H4 (cell line): ENCODE measurements at regions not wholly inside any gene's neighbourhood (a gene's known extent, or its start where the extent isn't known, plus 50 kb on each side); places are given as distances from the start of the nearest gene placed in this dataset.
A peak's percentile ranks its signal among the peaks of the same experiment; 100 is the strongest.

Source experiments
- DNase-seq: peaks from one replicate; pipeline ENCODE4 v3.0.0-alpha.2; 2015; ENCODE audit warnings: low spot score

DNA sequence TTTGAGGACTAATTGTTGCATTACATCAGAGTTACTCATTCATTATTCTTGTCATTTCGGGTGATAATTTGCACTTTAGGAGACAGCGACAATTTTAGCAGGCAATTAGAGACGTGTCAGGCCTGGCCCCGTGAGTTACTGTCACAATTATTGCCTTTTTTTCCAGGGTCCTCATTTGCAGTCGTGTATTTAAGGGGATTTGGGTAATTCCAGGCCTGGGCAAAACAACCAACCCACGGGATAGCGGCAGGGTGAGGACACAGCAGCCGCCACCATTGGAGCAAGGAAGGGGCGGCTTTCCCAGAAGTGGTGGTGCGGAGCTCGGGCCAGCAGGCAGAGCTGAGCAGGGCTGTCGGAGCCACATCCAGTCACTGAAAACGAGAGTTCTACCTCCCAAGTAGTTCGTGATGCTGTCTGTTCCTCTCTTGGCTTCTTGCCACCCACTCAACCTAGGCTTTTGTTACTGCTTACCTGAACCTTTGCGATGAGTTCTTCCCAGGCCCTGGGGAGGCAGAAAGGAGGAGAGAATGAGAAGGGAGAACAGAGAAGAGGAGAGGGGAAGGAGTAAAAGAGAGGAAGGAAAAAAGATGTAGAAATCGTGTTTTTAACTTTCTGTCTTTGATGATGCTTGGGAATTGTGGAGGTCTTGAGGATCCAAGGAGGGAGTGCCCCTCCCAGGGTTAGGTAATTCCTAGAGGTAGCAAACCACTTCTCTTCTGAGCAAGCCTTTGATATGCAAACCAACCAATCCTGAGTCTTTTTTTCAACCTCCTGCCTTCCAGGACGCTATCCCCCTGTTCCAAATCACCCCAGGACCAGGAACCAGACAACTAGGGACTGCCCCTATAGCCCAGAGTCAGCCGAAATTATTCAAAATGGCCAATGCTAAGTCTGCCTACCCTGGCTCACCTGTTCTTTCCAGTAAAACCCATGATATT is 236.1 kb downstream of the MIAT start:
- DNase-seq = peak; percentile 15

DNA sequence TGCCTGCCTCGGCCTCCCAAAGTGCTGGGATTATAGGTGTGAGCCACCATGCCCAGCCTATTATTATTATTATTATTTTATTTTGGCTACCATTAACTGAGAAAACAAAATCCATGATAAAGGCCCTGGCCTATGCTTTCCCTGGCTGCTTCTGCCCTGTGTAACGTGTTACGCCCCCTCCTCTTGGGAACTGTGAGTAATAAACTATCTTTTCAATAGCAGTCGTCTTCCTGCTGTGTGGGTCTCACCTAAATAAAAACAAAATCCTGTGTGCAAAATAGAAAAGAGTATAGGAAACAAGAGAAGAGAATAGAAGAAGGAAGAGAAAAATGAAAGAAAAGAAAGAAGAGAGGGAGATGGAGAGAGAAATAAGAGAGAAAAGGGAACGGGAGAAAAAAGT is 237.0 kb downstream of the MIAT start:
- DNase-seq = no peak

DNA sequence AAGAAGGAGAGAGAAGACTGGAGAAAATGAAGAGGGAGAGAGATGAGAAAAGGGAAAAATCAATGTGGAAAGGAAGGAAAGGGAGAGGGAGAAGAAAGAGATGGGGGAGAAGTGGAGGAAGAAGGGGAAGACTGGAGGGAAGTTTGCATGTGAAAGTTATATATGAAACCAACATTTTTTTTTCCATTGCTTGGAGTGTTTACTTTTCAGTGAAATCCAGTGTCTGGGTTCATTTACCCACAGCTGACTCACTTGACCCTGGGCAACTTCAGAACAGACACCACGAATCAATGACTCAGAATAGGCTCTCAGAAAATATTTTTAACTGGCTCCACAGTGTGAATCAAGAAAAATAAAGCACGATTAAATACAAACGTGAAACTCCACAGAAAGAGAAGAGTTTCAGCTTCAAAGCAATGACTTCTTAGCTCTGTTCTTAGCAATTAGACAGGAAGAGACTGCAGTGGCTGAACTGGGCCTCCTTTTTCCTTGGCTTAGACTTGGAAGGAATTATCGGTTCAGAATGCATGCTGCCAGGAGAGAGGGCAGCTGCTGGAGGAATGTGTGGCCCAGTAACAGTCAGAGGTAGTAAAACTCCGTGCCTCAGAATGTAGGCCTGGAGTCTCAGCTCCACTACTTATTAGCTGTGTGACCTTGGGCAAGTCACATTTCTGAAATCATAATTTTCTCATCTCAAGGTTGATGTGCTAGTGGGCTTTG is 237.5 kb downstream of the MIAT start:
- DNase-seq = peak; percentile 84

DNA sequence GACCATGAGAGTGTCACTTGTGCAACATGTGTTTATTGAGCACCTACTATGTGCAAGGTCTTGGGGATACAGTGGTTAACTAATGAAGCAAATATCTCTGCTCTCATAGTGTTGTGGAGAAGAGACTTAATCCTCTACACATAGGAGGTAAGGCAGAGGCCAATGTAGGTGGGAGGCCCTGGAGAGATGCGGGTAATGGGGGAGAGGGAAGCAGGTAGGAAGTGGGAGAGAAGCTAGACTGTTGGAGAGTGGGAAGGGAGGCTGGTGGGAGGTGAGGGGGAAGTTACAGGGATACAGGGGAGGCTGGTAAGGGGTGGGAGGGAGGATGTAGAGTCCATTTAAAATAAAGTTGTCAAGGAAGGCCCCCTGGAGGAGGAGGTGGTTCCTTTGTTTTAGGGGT is 240.0 kb downstream of the MIAT start:
- no peak for DNase-seq

DNA sequence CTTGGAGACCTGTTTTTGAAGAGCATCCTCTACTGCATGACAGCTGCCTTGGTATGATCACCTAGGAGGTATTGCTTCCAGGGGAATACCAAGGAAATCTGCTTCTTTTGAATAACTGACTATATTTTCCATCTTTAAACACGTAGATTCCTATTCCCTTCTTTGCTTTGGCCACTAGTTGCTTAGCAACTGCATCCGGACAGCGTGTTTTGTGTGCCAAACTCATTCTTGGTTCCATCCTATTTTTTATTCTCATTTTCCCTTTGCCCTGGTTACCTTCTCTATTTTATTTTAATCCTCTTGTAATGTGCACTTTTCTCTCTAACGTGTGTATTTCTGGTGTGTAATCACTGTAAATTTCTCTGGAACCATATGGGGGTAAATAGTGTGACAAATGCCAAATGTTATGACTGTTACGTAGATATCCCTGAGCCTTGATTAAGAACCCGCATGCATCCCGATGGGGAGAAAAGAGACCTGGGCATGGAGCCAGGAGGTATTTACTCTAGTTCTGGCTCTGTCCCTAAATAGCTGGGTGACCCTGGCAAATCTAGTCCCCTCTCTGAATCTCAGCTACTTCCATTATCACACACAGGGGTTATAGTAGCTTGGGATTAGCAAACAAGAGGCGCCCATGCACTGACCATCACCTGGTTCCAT is 241.7 kb downstream of the MIAT start:
- DNase-seq = no peak

DNA sequence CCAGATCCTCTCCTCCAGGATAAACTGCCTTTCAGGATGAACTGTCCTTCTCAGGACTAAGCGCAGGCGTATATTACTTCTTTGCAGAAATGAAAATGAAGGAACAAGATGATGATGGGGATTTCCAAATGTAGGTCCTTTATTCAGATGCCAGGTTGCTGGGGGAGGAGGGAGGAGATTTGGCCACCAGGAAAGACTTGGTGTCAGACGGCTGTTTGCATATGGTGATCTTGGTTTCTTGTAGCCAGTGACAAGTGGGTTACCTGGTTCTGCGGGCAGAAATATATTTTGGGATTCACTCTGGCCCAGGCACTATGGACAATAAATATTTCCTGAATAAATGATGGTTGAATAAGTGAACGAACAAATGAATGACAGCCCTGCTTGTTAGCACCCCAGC is 243.4 kb downstream of the MIAT start:
- no peak for DNase-seq

DNA sequence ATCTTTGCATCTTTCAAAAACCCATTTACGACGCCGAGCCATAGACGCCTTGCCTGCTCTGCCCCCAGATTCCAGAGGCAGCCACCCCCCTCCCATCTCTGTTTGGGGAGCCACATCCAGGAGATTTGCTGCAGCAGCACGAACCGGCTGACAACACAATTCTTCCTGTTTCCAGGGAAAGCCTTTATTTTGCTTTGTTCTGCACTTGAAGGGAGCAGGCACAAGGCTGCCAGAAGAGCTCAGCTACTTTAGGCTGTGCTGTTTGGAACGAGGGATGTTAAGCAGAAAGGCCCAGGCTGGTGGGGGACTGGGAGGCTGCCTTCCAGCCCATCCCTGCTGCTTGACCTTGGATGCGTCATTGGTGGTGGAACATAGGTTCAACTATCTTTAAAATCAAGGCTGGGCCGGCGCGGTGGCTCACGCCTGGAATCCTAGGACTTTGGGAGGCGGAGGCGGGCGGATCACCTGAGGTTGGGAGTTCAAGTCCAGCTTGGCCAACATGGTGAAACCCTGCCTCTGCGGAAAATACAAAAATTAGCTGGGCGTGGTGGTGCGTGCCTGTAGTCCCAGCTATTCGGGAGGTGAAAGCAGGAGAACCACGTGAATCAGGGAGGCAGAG is 243.9 kb downstream of the MIAT start:
- DNase-seq = no peak

DNA sequence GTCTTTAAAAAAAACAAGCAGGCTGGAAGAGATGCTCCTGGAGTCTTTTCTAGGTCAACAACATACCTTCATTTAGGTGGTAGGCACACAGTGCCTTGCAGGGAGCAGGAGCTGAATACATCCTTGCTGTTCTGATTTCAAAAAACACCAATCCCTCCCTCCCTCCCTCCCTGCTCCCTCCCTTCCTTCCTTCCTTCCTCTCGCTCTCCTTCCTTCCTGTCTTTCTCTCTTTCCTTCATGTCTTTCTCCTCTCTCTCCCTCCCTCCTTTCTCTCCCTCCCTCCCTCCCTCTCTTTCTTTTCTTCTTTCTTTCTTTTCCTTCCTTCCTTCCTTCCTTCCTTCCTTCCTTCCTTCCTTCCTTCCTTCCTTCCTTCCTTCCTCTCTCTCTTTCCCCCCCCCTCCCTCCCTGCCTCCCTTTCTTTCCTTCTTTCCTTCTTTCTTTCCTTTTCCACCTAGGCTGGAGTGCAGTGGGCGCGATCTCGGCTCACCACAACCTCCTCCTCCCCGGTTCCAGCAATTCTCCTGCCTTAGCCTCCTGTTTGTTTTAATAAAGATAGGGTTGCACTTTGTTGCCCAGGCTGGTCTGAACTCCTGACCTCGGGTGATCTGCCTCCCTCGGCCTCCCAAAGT is 245.1 kb downstream of the MIAT start:
- DNase-seq = no peak

DNA sequence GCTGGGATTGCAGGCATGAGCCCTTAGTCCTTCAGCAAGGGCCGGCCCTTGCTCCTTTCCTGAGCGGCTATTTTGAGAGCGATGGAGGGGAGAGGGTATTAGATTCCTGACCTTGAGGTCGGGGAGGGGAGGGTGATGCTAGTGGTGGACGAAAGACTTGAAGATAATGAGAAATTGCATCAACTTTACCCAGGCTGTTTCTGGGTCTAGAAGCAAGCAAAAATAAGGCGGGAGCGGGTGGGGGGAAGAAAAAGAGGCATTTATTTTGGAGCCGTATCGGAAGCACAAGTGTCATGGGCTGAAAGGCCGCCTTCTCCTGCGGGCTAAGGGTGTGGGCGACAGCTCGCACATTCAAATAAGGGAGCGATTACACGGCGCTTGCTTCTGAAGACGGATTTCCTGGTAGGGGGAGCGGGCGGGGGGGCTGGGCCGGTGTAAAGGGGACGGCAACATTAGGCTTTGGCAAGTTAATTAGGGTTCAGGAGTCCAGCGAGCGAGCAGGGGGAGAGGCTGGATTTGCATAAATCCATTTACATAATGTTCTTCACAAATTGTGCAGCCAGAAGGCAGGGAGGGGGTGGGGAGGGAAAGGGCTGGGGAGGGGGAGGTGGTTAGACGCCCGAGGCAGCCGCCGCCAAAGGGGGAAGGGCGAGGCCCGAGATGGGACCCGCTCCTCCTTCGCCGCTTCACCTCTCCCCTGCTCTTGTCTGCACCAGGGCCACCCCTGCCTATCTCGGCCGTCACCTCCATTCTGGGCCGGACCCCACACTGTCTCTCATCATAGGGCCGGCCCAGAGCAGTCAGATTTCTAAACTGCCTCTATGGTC is 245.9 kb downstream of the MIAT start:
- no peak for DNase-seq

DNA sequence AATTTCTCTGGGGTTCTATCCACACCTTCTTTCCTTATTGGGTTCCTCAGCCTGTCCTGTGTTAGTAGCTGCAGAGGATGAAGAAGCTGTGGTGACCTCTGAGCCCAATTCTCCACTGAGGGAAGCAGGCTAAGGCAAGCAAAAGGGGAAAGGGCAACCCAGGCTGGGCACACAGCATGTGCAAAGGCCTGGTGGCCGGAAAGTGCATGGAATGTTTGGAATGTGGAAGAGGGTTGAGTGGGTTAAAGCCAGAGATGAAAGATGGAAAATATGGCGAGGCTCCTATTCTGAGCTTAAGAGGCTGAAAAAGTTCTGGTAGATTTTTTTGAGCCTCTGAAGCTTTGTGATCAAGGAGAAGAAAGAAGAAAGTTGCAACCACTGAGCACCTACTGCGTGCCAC is 247.1 kb downstream of the MIAT start:
- DNase-seq = no peak

DNA sequence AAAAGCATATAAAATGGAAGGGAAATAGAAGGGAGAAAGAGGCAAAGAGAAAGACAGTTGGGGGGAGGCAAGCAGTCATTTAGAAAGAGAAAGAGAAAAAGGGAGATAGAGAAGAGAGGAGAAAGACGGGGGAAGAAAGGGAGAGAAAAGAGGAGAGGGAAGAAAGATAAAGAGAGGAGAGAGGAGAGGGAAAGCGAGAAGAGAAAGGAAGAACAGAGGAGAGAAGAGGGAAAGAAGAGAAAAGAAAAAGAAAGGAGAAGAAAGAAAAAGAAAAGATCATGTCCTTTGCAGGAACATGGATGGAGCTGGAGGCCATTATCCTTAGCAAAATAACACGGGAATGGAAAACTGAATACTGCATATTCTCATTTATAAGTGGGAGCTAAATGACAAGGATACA is 247.7 kb downstream of the MIAT start:
- no peak for DNase-seq

DNA sequence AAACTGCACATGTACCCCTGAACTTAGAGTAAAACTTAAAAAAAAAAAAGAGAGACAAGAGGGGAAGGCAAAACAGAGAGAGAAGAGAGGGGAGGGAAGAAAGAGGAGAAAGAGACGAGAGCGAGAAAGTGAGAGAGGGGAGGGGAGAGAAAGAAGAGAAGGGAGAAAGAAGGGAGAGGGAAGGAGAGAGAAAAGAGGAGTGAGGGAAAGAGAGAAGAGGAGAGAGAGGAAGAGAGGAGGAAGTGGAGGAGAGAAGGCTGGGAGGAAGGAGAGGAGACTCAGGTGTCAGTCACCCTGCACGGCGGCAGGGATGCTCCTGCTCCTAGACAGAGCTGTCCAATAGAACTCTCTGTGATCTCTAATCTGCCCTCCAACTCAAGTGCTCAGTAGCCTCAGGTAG is 248.3 kb downstream of the MIAT start:
- no peak for DNase-seq

DNA sequence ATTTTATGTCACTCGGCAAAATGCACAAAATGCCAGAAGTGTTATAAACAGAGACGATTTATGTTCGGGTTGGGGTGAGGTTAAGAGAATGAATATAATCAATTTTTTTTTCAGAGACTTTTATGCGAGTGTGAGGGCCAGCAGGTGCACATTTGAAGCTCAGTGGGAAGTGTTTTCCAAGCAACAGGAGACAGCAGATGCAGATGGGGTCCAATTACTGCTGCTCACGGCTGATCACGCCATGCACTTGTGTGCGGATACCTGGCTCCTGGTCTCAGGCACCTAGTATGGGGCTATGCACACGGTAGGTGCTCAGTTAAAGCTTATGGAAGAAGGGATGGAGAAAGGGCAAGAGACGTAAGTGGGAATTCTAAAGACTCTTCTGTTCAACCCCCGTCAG is 249.1 kb downstream of the MIAT start:
- no peak for DNase-seq

DNA sequence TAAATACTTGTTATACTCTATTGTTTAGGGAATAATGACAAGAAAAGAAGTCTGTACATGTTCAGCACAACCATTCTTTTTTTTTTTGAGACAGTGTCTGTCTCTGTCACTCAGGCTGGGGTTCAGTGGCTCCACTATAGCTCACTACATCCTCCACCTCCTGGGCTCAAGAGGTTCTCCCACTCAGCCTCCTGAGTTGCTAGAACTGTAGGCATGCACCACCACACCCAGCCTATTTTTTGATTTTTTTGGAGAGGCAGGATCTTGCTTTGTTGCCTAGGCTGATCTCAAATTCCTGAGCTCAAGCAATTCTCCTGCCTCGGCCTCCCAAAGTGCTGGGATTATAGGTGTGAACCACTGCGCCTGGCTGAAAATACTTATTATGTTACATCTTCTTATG is 250.0 kb downstream of the MIAT start:
- no peak for DNase-seq

DNA sequence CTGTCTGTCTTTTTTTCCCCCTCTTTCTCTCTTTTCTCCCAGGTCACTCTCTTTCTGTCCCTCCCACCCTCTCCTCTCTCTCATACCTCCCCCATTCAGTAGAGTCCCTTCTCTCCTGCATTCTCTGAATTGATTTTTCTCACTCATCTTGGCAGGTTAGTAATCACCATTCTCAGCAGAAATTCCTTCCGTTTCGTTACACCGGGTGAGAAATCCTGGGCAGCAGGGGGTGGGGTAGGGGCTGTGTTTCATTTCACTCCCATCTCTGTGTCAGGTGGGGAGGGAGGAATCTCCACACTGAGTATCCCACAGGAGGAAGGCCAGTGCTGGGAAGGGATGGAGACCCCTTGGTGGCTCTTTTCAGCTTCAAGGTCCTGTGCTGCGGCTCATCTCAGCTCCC is 253.5 kb downstream of the MIAT start:
- no peak for DNase-seq

DNA sequence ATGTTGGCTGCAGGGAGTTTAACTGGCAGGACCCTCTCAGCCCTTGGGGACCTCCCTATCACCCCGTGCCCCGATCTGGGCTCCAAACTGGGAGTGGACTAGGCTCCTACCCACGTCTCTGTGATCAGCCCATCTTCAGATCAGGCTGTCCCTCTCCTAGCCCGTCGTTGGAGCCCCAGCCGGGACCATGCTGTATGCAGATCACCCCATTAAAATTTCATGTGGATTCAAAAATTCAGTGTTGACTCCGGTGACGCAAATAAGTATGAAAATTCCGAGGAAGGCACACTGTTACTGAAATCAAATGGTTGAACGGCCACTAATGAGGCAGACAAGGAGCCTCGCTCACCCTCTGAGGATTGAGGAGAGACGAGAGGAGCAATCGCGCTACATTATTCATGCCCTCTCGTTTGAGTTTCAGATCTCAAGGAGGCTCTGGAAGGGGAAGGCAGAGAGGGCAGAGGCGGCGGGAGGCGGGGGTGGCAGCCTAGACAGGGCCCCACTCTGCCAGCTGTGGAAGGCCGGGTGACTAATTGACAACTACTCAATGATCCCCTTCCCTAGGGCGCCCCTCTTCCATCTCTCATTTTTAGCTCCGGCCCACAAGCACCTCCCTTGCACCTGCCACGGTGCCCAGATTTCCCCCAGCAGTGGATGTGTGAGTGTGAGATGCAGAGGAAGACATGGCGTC is 255.4 kb downstream of the MIAT start:
- no peak for DNase-seq

DNA sequence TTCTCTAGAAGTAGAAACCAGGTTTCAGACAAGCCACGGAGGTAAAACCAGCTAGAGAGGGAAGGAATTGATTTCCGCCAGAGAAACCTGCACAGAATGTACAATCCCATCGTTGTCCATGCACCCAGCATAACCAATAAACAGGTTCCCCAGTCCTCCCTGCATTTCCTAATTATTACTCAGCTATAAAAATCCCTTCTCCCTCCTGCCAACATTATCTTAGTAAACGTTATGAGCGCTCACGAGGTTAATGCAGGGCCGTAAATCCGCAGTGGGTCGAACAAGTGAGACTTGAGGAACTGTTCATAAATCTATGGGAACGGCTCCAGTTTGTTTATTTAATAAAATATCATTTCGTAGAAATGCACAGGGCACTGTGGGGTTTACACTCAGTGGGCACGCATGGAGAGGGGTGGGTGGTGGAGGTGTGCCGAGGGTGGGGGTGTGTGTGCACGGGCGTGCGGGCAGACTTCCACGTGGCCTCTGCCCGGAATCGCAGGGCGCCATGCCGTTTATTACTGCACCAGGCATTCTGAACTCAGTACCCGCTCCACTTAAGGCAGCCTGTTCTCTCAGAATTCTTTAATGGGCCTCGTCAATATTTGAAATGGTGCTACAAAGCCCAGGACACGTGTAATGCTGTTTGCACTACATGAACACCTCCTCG is 257.3 kb downstream of the MIAT start:
- no peak for DNase-seq

DNA sequence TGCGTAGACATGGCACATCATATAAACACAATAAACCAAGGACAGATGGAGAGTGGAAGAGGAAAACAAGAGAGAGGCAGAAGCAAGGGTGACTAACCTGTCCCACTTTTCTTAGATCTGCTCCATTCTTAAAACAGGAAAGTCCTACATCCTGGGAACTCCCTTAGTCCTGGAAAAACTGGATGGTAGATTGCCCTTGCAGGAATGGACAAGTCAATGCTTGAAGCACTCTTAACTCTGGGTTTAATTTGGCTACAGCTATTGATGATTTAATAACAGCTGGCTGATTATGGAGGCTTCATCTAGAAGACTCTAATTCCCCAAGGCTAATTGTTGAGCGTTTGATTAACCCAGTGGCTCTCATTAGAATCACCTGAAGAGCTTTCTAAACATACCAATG is 258.8 kb downstream of the MIAT start:
- DNase-seq = no peak

DNA sequence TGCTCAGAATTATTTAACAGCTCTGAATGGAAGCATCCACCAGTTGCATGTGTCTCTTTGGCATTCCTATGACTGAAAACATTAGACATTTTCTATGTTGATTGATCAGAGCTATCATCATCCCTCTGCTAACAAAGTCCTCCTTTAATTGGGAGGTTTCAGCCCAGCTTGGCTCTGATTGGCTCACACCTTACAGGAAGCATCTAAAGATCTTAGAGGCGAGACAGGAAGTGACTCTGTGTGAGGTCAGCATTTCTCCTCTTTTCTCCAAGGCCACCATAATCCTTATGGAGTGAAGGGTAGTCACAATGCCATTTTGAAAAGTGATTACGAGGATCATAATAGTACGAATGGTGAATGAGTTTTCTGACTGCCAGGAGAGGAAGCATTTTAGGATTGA is 260.8 kb downstream of the MIAT start:
- DNase-seq = no peak

DNA sequence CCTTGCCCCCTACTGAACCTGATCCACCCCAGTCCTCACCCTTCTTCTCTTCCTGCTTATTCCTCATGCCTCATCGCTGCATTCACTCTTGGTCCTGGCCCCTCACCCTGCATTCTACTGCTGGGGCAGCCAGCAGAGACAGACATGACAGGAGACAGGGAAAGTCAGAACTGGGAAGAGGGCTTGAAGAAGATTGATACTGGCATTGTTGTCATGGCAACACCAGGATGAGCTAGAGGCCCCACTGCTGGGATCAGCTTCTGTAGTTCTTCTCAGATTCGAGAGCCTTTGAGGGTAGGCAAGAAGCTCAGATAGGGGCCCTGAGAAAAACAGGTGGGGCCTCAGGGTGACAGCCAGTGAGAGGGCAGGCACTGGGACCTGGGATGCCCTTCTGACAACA is 264.3 kb downstream of the MIAT start:
- DNase-seq = no peak
